GM18511 (cell line): ENCODE measurements at regions not wholly inside any gene's neighbourhood (a gene's known extent, or its start where the extent isn't known, plus 50 kb on each side); places are given as distances from the start of the nearest gene placed in this dataset.
"Not testable (repeated sequence)": the region's sequence is repeated elsewhere in the genome, so short reads cannot be mapped to it uniquely, and the experiment has no call there.

Experiments used
- ATAC-seq: cut with Tn5 transposase; IDR thresholded peaks from one replicate; pipeline ENCODE4 v1.9.1; 2021; ENCODE audit warnings: mild to moderate bottlenecking, moderate library complexity; ENCODE audit not compliant: unreplicated experiment

- ATAC-seq = no peak
Measured at GRCh38 chr16:66247516-66248481, 118.7 kb upstream of the CDH5 start.

- ATAC-seq = no peak
Measured at GRCh38 chr16:66245868-66246267, 120.6 kb upstream of the CDH5 start.

- no peak for ATAC-seq
Measured at GRCh38 chr16:66245072-66245471, 121.4 kb upstream of the CDH5 start.

GRCh38 chr16:66242672-66243071 lies 123.8 kb upstream of the CDH5 start:
- ATAC-seq = no peak

GRCh38 chr16:66242206-66242605 lies 124.3 kb upstream of the CDH5 start:
- ATAC-seq = not testable (repeated sequence)

GRCh38 chr16:66240631-66241395 lies 125.7 kb upstream of the CDH5 start:
- ATAC-seq = no peak

GRCh38 chr16:66240088-66240487 lies 126.4 kb upstream of the CDH5 start:
- no peak for ATAC-seq

GRCh38 chr16:66238696-66239095 lies 127.8 kb upstream of the CDH5 start:
- no peak for ATAC-seq

GRCh38 chr16:66236301-66236700 lies 130.2 kb upstream of the CDH5 start:
- ATAC-seq = no peak

- no peak for ATAC-seq
Measured at GRCh38 chr16:66231452-66232160, 134.9 kb upstream of the CDH5 start.

- ATAC-seq = no peak
Measured at GRCh38 chr16:66229651-66230050, 136.8 kb upstream of the CDH5 start.

- ATAC-seq = no peak
Measured at GRCh38 chr16:66228792-66229191, 137.7 kb upstream of the CDH5 start.

- no peak for ATAC-seq
Measured at GRCh38 chr16:66227766-66228530, 138.5 kb upstream of the CDH5 start.

GRCh38 chr16:66226762-66227161 lies 139.7 kb upstream of the CDH5 start:
- ATAC-seq = no peak

GRCh38 chr16:66225696-66226095 lies 140.8 kb upstream of the CDH5 start:
- ATAC-seq = no peak

- ATAC-seq = no peak
Measured at GRCh38 chr16:66224626-66225025, 141.9 kb upstream of the CDH5 start.

- no peak for ATAC-seq
Measured at GRCh38 chr16:66224186-66224585, 142.3 kb upstream of the CDH5 start.

- no peak for ATAC-seq
Measured at GRCh38 chr16:66223176-66223780, 143.2 kb upstream of the CDH5 start.

- ATAC-seq = no peak
Measured at GRCh38 chr16:66222756-66223155, 143.7 kb upstream of the CDH5 start.

GRCh38 chr16:66220702-66221101 lies 145.8 kb upstream of the CDH5 start:
- ATAC-seq = no peak
